ENCODE measurements at regions not wholly inside any gene's neighbourhood (a gene's known extent, or its start where the extent isn't known, plus 50 kb on each side); places are given as distances from the start of the nearest gene placed in this dataset.

GRCh38 chr4:26106776-26107175 is 192.8 kb downstream of the SMIM20 start:
- no peak for DNase-seq

GRCh38 chr4:26108054-26108453 is 194.0 kb downstream of the SMIM20 start:
- no peak for DNase-seq

- no peak for DNase-seq
Measured at GRCh38 chr4:26110493-26110892, 196.5 kb downstream of the SMIM20 start.

GRCh38 chr4:26113339-26113940 is 199.4 kb downstream of the SMIM20 start:
- DNase-seq: no peak

GRCh38 chr4:26116057-26116456 is 202.0 kb downstream of the SMIM20 start:
- no peak for DNase-seq

GRCh38 chr4:26120098-26120825 is 200.6 kb upstream of the RBPJ start:
- DNase-seq: no peak

- DNase-seq: no peak
Measured at GRCh38 chr4:26122690-26123089, 198.1 kb upstream of the RBPJ start.

GRCh38 chr4:26124753-26125321 is 196.0 kb upstream of the RBPJ start:
- DNase-seq: no peak

- DNase-seq: no peak
Measured at GRCh38 chr4:26126143-26126718, 194.6 kb upstream of the RBPJ start.

GRCh38 chr4:26126994-26127393 is 193.8 kb upstream of the RBPJ start:
- no peak for DNase-seq

- no peak for DNase-seq
Measured at GRCh38 chr4:26127851-26128337, 192.9 kb upstream of the RBPJ start.

GRCh38 chr4:26130173-26130572 is 190.6 kb upstream of the RBPJ start:
- no peak for DNase-seq

GRCh38 chr4:26130841-26131432 is 189.9 kb upstream of the RBPJ start:
- no peak for DNase-seq

- DNase-seq: no peak
Measured at GRCh38 chr4:26131711-26132110, 189.1 kb upstream of the RBPJ start.

- DNase-seq: no peak
Measured at GRCh38 chr4:26132858-26133257, 188.0 kb upstream of the RBPJ start.

- no peak for DNase-seq
Measured at GRCh38 chr4:26133840-26134239, 187.0 kb upstream of the RBPJ start.

- DNase-seq: no peak
Measured at GRCh38 chr4:26135331-26135730, 185.5 kb upstream of the RBPJ start.

- no peak for DNase-seq
Measured at GRCh38 chr4:26136615-26137014, 184.2 kb upstream of the RBPJ start.

- DNase-seq: no peak
Measured at GRCh38 chr4:26137288-26137687, 183.5 kb upstream of the RBPJ start.

GRCh38 chr4:26139310-26139924 is 181.4 kb upstream of the RBPJ start:
- no peak for DNase-seq

GRCh38 chr4:26140150-26140898 is 180.5 kb upstream of the RBPJ start:
- no peak for DNase-seq

GRCh38 chr4:26141051-26141721 is 179.6 kb upstream of the RBPJ start:
- no peak for DNase-seq

All from SHP77 treated with DMSO at 0.1 percent for 48 hours (cell line).